ENCODE measurements at regions not wholly inside any gene's neighbourhood (a gene's known extent, or its start where the extent isn't known, plus 50 kb on each side); places are given as distances from the start of the nearest gene placed in this dataset.

DNA sequence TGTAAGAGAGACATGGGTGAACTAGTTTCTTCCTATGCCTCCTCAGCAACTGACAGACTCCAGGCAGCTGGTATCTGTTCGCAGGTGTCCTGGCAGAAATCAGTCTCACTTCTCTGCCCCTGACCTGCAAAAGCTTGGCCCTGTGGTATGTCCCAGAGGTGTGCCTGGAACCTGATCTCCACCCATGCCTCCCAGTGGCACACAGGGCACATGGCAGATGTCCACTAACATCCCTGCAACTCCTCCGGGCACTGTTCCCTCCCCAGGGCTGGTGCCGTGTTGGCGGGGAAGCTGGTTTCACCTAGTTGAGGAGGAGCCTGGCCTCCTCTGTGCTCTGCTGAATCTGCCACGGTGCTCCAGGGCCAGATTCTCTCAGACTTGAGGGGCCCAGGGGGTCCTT is 123.3 kb upstream of the GGTLC1 start:
- no peak overlapping the region for H3K9ac ChIP-seq (ENCODE audit: insufficient read depth, low read length)
- no peak overlapping the region for H2AFZ ChIP-seq (ENCODE audit: low read length)
- no peaks in the 10 kb centered on the region for H3K9me3 ChIP-seq (ENCODE audit: control insufficient read depth, insufficient read depth, low read depth, low read length)
- H4K20me1 ChIP-seq (ENCODE audit: control insufficient read depth, extremely low read depth, insufficient read depth, low read length), result no peaks in the 10 kb centered on the region
- TF ChIP-seq, protein P1, sequence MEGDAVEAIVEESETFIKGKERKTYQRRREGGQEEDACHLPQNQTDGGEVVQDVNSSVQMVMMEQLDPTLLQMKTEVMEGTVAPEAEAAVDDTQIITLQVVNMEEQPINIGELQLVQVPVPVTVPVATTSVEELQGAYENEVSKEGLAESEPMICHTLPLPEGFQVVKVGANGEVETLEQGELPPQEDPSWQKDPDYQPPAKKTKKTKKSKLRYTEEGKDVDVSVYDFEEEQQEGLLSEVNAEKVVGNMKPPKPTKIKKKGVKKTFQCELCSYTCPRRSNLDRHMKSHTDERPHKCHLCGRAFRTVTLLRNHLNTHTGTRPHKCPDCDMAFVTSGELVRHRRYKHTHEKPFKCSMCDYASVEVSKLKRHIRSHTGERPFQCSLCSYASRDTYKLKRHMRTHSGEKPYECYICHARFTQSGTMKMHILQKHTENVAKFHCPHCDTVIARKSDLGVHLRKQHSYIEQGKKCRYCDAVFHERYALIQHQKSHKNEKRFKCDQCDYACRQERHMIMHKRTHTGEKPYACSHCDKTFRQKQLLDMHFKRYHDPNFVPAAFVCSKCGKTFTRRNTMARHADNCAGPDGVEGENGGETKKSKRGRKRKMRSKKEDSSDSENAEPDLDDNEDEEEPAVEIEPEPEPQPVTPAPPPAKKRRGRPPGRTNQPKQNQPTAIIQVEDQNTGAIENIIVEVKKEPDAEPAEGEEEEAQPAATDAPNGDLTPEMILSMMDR (conservative IDR thresholded peaks at IDR 0.05 in 1 of 2, IDR thresholded peaks at IDR 0.05 in 1 of 2; ENCODE audit: low read depth in 1 of 2, low read length in 2 of 2), result no peak
- TF ChIP-seq EZH2 (IDR thresholded peaks at IDR 0.05; ENCODE audit: low read length, missing control alignments), result no peak
- H3K4me2 ChIP-seq (ENCODE audit: extremely low read depth, insufficient read depth, low read length), result no peak overlapping the region
- no peaks in the 10 kb centered on the region for H3K27me3 ChIP-seq (ENCODE audit: control insufficient read depth, insufficient read depth, low read length)
- no peak for DNase-seq (ENCODE audit: low read depth in 2 of 2)
- H3K4me1 ChIP-seq (ENCODE audit: control insufficient read depth, extremely low read depth, insufficient read depth, low read length), result no peaks in the 10 kb centered on the region
- H3K27ac ChIP-seq (ENCODE audit: insufficient read depth, low read length), result no peak overlapping the region
- no peaks in the 10 kb centered on the region for H3K36me3 ChIP-seq (ENCODE audit: control insufficient read depth, insufficient read depth, low read length)
- no peaks in the 10 kb centered on the region for H3K79me2 ChIP-seq (ENCODE audit: control insufficient read depth, insufficient read depth, low read length)
- H3K4me3 ChIP-seq (replicated peaks in 1 of 4; ENCODE audit: control extremely low read depth in 1 of 4, insufficient read depth in 1 of 4, low read depth in 3 of 4, low read length in 4 of 4), result no peak overlapping the region

GRCh38 chr20:24109537-24109936 is 121.0 kb upstream of the GGTLC1 start:
- Histone ChIP-seq H3K27ac (ENCODE audit: insufficient read depth, low read length) (no peak overlapping the region), H3K36me3 (ENCODE audit: control insufficient read depth, insufficient read depth, low read length) (no peaks in the 10 kb centered on the region), H3K9ac (ENCODE audit: insufficient read depth, low read length) (no peak overlapping the region), H2AFZ (ENCODE audit: low read length) (no peak overlapping the region), H3K79me2 (ENCODE audit: control insufficient read depth, insufficient read depth, low read length) (no peaks in the 10 kb centered on the region), H3K4me1 (ENCODE audit: control insufficient read depth, extremely low read depth, insufficient read depth, low read length) (no peaks in the 10 kb centered on the region), H3K27me3 (ENCODE audit: control insufficient read depth, insufficient read depth, low read length) (no peaks in the 10 kb centered on the region), H3K4me2 (ENCODE audit: extremely low read depth, insufficient read depth, low read length) (no peak overlapping the region), H3K4me3 (replicated peaks in 1 of 4; ENCODE audit: control extremely low read depth in 1 of 4, insufficient read depth in 1 of 4, low read depth in 3 of 4, low read length in 4 of 4) (no peak overlapping the region), H4K20me1 (ENCODE audit: control insufficient read depth, extremely low read depth, insufficient read depth, low read length) (no peaks in the 10 kb centered on the region), H3K9me3 (ENCODE audit: control insufficient read depth, insufficient read depth, low read depth, low read length) (no peaks in the 10 kb centered on the region)
- no peak for TF ChIP-seq EZH2 (IDR thresholded peaks at IDR 0.05; ENCODE audit: low read length, missing control alignments)
- TF ChIP-seq, protein P1 (conservative IDR thresholded peaks at IDR 0.05 in 1 of 2, IDR thresholded peaks at IDR 0.05 in 1 of 2; ENCODE audit: low read depth in 1 of 2, low read length in 2 of 2), result no peak
- no peak for DNase-seq (ENCODE audit: low read depth in 2 of 2)

GRCh38 chr20:24109008-24109407 is 120.4 kb upstream of the GGTLC1 start:
- no peak overlapping the region for H2AFZ ChIP-seq (ENCODE audit: low read length)
- no peak overlapping the region for H3K9ac ChIP-seq (ENCODE audit: insufficient read depth, low read length)
- H3K79me2 ChIP-seq (ENCODE audit: control insufficient read depth, insufficient read depth, low read length), result no peaks in the 10 kb centered on the region
- no peaks in the 10 kb centered on the region for H3K9me3 ChIP-seq (ENCODE audit: control insufficient read depth, insufficient read depth, low read depth, low read length)
- no peak for DNase-seq (ENCODE audit: low read depth in 2 of 2)
- H3K4me1 ChIP-seq (ENCODE audit: control insufficient read depth, extremely low read depth, insufficient read depth, low read length), result no peaks in the 10 kb centered on the region
- no peaks in the 10 kb centered on the region for H4K20me1 ChIP-seq (ENCODE audit: control insufficient read depth, extremely low read depth, insufficient read depth, low read length)
- no peak overlapping the region for H3K4me3 ChIP-seq (replicated peaks in 1 of 4; ENCODE audit: control extremely low read depth in 1 of 4, insufficient read depth in 1 of 4, low read depth in 3 of 4, low read length in 4 of 4)
- H3K36me3 ChIP-seq (ENCODE audit: control insufficient read depth, insufficient read depth, low read length), result no peaks in the 10 kb centered on the region
- no peak overlapping the region for H3K27ac ChIP-seq (ENCODE audit: insufficient read depth, low read length)
- H3K27me3 ChIP-seq (ENCODE audit: control insufficient read depth, insufficient read depth, low read length), result no peaks in the 10 kb centered on the region
- TF ChIP-seq EZH2 (IDR thresholded peaks at IDR 0.05; ENCODE audit: low read length, missing control alignments), result no peak
- TF ChIP-seq, protein P1 (conservative IDR thresholded peaks at IDR 0.05 in 1 of 2, IDR thresholded peaks at IDR 0.05 in 1 of 2; ENCODE audit: low read depth in 1 of 2, low read length in 2 of 2), result no peak
- no peak overlapping the region for H3K4me2 ChIP-seq (ENCODE audit: extremely low read depth, insufficient read depth, low read length)
